ENCODE measurements at regions not wholly inside any gene's neighbourhood (a gene's known extent, or its start where the extent isn't known, plus 50 kb on each side); places are given as distances from the start of the nearest gene placed in this dataset.

DNA sequence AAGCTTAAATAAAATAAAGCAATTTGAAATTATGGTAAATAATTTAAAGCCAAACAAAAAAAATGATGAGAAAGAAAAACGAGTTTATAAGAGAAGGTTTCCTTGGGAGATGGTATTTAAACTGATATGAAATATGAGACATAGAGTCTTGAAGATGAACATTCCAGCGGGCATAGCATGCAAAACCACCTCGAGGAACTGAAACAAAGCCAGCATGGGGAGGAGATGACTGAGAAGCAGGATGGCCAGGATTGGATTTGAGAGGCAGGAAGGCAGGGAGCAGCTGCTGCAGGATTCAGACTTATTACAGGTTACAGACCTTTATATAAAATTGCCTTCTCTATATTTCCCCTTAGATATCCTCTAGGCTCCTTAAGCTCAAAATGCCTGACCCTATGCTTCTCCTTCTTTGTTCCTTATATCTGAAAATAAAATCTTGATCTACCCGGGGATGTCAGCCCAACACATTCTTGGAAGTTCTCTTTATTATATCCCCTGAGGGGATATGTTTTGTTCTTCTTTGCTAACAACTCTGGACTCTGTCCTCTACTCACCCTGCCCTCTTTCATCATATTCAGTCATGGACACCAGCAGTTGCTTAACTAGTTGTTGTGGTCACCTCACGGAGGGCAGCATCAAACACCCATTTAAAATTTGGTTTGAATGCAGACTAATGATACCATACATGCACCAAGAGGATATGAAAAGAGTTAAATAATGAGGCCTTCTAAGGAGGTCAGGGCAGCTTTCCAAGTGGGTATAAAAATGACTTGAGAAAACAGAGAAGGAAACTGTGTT is 719.1 kb upstream of the B3GALT2 start:
- no peak for DNase-seq (ENCODE audit: low read depth, low spot score)
- Histone ChIP-seq H3K4me2 (ENCODE audit: insufficient read depth, low read length) (no peak overlapping the region), H3K79me2 (ENCODE audit: control insufficient read depth, insufficient read depth, low read length) (no peaks in the 10 kb centered on the region), H3K4me3 (replicated peaks in 1 of 3; ENCODE audit: insufficient read depth in 1 of 3, low read depth in 1 of 3, low read length in 3 of 3) (no peak overlapping the region), H3K27ac (ENCODE audit: insufficient read depth, low read depth, low read length) (no peak overlapping the region), H3K36me3 (ENCODE audit: control insufficient read depth in 2 of 2, extremely low read depth in 1 of 2, insufficient read depth in 2 of 2, low read length in 2 of 2) (no peaks in the 10 kb centered on the region), H2AFZ (ENCODE audit: low read depth, low read length) (no peak overlapping the region), H4K20me1 (replicated peaks; ENCODE audit: control insufficient read depth, extremely low read depth, insufficient read depth, low read length) (no peaks in the 10 kb centered on the region), H3K9me3 (replicated peaks; ENCODE audit: control insufficient read depth, insufficient read depth, low read length) (no peaks in the 10 kb centered on the region), H3K27me3 (ENCODE audit: control insufficient read depth in 2 of 2, insufficient read depth in 2 of 2, low read length in 2 of 2) (no peaks in the 10 kb centered on the region), H3K4me1 (ENCODE audit: control insufficient read depth, extremely low read depth, insufficient read depth, low read length) (no peaks in the 10 kb centered on the region), H3K9ac (replicated peaks; ENCODE audit: extremely low read depth, insufficient read depth, low read length) (no peak overlapping the region), H3K9me1 (replicated peaks; ENCODE audit: control insufficient read depth, extremely low read depth, insufficient read depth, low read length) (no peaks in the 10 kb centered on the region)
- ChIA-PET CTCF (interaction anchor here (1.3 kb wide), 1 partner anchor 12 kb away, joined by 4 read pairs; no protein-coding TSS in a partner anchor), POLR2A (no interaction called here)
- no peak for FAIRE-seq
- dilution Hi-C loops (cut with MboI; ENCODE audit: extremely low pct_ligation_motif_present, low sequenced_read_pairs): no loop called here
- intact Hi-C loops (cut with micrococcal nuclease): no loop called here
- TF ChIP-seq GATA2 (IDR thresholded peaks at IDR 0.05; ENCODE audit: insufficient read depth, insufficient read length, low read depth, low read length): no peak
- TF ChIP-seq MYC (IDR thresholded peaks at IDR 0.05; ENCODE audit: low read depth, low read length): no peak
- TF ChIP-seq, protein P1, sequence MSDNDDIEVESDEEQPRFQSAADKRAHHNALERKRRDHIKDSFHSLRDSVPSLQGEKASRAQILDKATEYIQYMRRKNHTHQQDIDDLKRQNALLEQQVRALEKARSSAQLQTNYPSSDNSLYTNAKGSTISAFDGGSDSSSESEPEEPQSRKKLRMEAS (IDR thresholded peaks at IDR 0.05; ENCODE audit: insufficient read depth, insufficient read length): no peak
- no peak for TF ChIP-seq POLR2AphosphoS5 (IDR thresholded peaks at IDR 0.05; ENCODE audit: insufficient read depth, low read depth, low read length)
- no peak for TF ChIP-seq EZH2 (IDR thresholded peaks at IDR 0.05; ENCODE audit: borderline replicate concordance, low read depth, low read length, severe bottlenecking)
- no peak for TF ChIP-seq JUN (IDR thresholded peaks at IDR 0.05; ENCODE audit: borderline replicate concordance, insufficient read depth, insufficient read length, low read depth)
- TF ChIP-seq FOS (IDR thresholded peaks at IDR 0.05; ENCODE audit: borderline replicate concordance, insufficient read depth, low read length): no peak
- no peak for TF ChIP-seq POLR2A (IDR thresholded peaks at IDR 0.05; ENCODE audit: low read depth, low read length)
- TF ChIP-seq, protein P2, sequence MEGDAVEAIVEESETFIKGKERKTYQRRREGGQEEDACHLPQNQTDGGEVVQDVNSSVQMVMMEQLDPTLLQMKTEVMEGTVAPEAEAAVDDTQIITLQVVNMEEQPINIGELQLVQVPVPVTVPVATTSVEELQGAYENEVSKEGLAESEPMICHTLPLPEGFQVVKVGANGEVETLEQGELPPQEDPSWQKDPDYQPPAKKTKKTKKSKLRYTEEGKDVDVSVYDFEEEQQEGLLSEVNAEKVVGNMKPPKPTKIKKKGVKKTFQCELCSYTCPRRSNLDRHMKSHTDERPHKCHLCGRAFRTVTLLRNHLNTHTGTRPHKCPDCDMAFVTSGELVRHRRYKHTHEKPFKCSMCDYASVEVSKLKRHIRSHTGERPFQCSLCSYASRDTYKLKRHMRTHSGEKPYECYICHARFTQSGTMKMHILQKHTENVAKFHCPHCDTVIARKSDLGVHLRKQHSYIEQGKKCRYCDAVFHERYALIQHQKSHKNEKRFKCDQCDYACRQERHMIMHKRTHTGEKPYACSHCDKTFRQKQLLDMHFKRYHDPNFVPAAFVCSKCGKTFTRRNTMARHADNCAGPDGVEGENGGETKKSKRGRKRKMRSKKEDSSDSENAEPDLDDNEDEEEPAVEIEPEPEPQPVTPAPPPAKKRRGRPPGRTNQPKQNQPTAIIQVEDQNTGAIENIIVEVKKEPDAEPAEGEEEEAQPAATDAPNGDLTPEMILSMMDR (IDR thresholded peaks at IDR 0.05; ENCODE audit: extremely low read depth in 1 of 2, insufficient read depth in 1 of 2, low read depth in 1 of 2, low read length in 2 of 2): no peak
- no TSS peak for BruUV-seq (replicated peaks)
